ENCODE measurements at regions not wholly inside any gene's neighbourhood (a gene's known extent, or its start where the extent isn't known, plus 50 kb on each side); places are given as distances from the start of the nearest gene placed in this dataset.

DNA sequence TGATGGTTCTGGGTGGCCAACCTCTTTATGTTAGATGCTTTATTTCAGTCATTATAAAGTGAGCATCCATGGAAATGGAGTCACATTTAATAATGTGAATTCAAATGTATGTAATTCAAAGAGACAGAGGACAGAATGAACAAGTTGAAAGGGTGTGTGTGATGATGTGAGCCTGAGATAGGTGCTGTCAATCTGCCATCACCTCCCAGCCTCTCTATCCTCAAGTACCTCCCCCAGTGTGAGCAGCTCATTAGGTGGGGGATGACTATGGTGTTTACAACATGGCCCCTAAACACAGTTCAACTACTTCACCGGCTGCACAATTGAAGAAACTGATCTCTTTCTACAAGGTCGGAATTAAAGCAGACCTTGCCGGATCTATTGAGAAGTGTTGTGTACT is 74.7 kb upstream of the IGFBP5 start:
- Histone ChIP-seq H3K79me2 (replicated peaks; ENCODE audit: insufficient read depth, low read length) (no peaks in the 10 kb centered on the region), H4K20me1 (ENCODE audit: insufficient read depth) (no peaks in the 10 kb centered on the region), H3K27me3 (ENCODE audit: insufficient read depth, low read depth, low read length) (no peaks in the 10 kb centered on the region), H3K4me2 (ENCODE audit: low read length) (no peak overlapping the region), H3F3A (ENCODE audit: insufficient read depth, low read length, poor library complexity, severe bottlenecking) (no peaks in the 10 kb centered on the region), H3K9ac (ENCODE audit: low read length) (no peak overlapping the region), H3K9me3 (ENCODE audit: low read length) (no peaks in the 10 kb centered on the region), H3K27ac (ENCODE audit: low read length) (no peak overlapping the region), H3K9me2 (ENCODE audit: insufficient read depth, low read length) (no peaks in the 10 kb centered on the region), H3K4me3 (ENCODE audit: low read length) (no peak overlapping the region), H3K36me3 (ENCODE audit: insufficient read depth, low read length) (no peaks in the 10 kb centered on the region), H2AFZ (ENCODE audit: low read depth, low read length) (no peak overlapping the region)
- TF ChIP-seq EZH2 (IDR thresholded peaks at IDR 0.05; ENCODE audit: borderline replicate concordance, insufficient read depth, low read length, poor library complexity, severe bottlenecking) (no peak), SMC3 (conservative IDR thresholded peaks at IDR 0.05; ENCODE audit: poor library complexity) (no peak), TAF1 (IDR thresholded peaks at IDR 0.05; ENCODE audit: low read depth) (no peak), EP300 (conservative IDR thresholded peaks at IDR 0.05; ENCODE audit: poor library complexity, severe bottlenecking) (no peak), POLR2AphosphoS5 (IDR thresholded peaks at IDR 0.05) (no peak), RAD21 (conservative IDR thresholded peaks at IDR 0.05) (no peak), MXI1 (conservative IDR thresholded peaks at IDR 0.05; ENCODE audit: poor library complexity, severe bottlenecking) (no peak)
- TF ChIP-seq, protein P1, sequence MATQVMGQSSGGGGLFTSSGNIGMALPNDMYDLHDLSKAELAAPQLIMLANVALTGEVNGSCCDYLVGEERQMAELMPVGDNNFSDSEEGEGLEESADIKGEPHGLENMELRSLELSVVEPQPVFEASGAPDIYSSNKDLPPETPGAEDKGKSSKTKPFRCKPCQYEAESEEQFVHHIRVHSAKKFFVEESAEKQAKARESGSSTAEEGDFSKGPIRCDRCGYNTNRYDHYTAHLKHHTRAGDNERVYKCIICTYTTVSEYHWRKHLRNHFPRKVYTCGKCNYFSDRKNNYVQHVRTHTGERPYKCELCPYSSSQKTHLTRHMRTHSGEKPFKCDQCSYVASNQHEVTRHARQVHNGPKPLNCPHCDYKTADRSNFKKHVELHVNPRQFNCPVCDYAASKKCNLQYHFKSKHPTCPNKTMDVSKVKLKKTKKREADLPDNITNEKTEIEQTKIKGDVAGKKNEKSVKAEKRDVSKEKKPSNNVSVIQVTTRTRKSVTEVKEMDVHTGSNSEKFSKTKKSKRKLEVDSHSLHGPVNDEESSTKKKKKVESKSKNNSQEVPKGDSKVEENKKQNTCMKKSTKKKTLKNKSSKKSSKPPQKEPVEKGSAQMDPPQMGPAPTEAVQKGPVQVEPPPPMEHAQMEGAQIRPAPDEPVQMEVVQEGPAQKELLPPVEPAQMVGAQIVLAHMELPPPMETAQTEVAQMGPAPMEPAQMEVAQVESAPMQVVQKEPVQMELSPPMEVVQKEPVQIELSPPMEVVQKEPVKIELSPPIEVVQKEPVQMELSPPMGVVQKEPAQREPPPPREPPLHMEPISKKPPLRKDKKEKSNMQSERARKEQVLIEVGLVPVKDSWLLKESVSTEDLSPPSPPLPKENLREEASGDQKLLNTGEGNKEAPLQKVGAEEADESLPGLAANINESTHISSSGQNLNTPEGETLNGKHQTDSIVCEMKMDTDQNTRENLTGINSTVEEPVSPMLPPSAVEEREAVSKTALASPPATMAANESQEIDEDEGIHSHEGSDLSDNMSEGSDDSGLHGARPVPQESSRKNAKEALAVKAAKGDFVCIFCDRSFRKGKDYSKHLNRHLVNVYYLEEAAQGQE (IDR thresholded peaks at IDR 0.05; ENCODE audit: borderline replicate concordance) = no peak
- TF ChIP-seq, protein P2, sequence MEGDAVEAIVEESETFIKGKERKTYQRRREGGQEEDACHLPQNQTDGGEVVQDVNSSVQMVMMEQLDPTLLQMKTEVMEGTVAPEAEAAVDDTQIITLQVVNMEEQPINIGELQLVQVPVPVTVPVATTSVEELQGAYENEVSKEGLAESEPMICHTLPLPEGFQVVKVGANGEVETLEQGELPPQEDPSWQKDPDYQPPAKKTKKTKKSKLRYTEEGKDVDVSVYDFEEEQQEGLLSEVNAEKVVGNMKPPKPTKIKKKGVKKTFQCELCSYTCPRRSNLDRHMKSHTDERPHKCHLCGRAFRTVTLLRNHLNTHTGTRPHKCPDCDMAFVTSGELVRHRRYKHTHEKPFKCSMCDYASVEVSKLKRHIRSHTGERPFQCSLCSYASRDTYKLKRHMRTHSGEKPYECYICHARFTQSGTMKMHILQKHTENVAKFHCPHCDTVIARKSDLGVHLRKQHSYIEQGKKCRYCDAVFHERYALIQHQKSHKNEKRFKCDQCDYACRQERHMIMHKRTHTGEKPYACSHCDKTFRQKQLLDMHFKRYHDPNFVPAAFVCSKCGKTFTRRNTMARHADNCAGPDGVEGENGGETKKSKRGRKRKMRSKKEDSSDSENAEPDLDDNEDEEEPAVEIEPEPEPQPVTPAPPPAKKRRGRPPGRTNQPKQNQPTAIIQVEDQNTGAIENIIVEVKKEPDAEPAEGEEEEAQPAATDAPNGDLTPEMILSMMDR (IDR thresholded peaks at IDR 0.05; ENCODE audit: poor library complexity, severe bottlenecking) = no peak

DNA sequence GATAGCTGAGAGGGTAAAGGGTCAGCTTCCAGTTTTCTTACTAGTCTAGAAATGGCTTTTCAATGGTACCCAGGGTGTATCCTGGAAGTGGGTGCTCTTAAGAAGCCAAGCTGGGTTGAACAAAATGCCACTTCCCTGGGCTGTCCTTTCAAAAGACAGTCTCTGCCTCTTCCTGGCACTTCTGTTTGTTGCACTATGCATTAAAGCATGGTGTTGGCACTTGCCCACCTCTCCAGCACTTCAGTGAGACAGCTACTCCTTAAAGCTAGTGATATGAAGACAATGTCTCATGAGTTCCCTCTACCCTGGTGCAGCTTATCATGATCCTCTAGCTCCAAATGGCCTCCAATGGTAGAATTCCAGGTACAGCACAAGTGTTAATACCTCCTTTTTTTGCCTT is 74.3 kb upstream of the IGFBP5 start:
- Histone ChIP-seq H4K20me1 (ENCODE audit: insufficient read depth) (no peaks in the 10 kb centered on the region), H3K27ac (ENCODE audit: low read length) (no peak overlapping the region)
- TF ChIP-seq SMC3 (conservative IDR thresholded peaks at IDR 0.05; ENCODE audit: poor library complexity) (no peak), EP300 (conservative IDR thresholded peaks at IDR 0.05; ENCODE audit: poor library complexity, severe bottlenecking) (no peak)
- TF ChIP-seq, protein P1 (IDR thresholded peaks at IDR 0.05; ENCODE audit: borderline replicate concordance) = no peak

More for the DNA sequence above, 74.3 kb upstream of the IGFBP5 start:
- no peaks in the 10 kb centered on the region for H3K9me3 ChIP-seq (ENCODE audit: low read length)
- H2AFZ ChIP-seq (ENCODE audit: low read depth, low read length) = no peak overlapping the region
- no peaks in the 10 kb centered on the region for H3K36me3 ChIP-seq (ENCODE audit: insufficient read depth, low read length)
- H3F3A ChIP-seq (ENCODE audit: insufficient read depth, low read length, poor library complexity, severe bottlenecking) = no peaks in the 10 kb centered on the region
- H3K79me2 ChIP-seq (replicated peaks; ENCODE audit: insufficient read depth, low read length) = no peaks in the 10 kb centered on the region
- no peaks in the 10 kb centered on the region for H3K27me3 ChIP-seq (ENCODE audit: insufficient read depth, low read depth, low read length)
- H3K9ac ChIP-seq (ENCODE audit: low read length) = no peak overlapping the region
- H3K4me2 ChIP-seq (ENCODE audit: low read length) = no peak overlapping the region
- no peak overlapping the region for H3K4me3 ChIP-seq (ENCODE audit: low read length)
- H3K9me2 ChIP-seq (ENCODE audit: insufficient read depth, low read length) = no peaks in the 10 kb centered on the region

Data from neural cell (in vitro differentiated cells).